GM23248 (cell line): ENCODE measurements at regions not wholly inside any gene's neighbourhood (a gene's known extent, or its start where the extent isn't known, plus 50 kb on each side); places are given as distances from the start of the nearest gene placed in this dataset.

Source experiments
- EZH2 ChIP-seq: fragments of 200-600 bp; sonication (generic); IDR thresholded peaks from 2 replicates; pipeline ENCODE4 v1.6.1; 2018; ENCODE audit warnings: antibody characterized with exemption, mild to moderate bottlenecking; ENCODE audit not compliant: insufficient read depth, poor library complexity, severe bottlenecking
- EZH2phosphoT487 ChIP-seq: fragments of 200-600 bp; sonication (generic); IDR thresholded peaks from 2 replicates; pipeline ENCODE4 v1.6.1; 2018; ENCODE audit warnings: antibody characterized with exemption, moderate library complexity, mild to moderate bottlenecking, low read depth; ENCODE audit not compliant: insufficient read depth

DNA sequence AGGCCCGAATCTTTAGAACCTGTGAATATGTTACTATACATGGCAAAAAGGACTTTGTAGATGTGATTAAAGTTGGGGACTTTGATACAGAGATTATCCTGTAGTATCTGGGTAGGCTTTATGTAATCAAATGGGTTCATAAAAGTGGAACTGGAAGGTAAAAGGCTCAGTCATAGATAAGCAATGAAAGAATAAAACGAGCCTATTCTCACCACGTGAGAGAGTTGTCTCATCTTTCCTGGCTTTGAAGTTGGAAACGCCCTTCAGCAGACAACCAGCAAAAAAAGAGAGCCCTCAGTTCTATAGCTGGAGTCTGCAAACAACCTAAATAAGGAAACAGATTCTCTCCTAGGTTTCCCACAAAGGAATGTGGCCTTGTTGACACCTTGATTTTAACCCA is 805.8 kb upstream of the DIAPH2 start:
- TF ChIP-seq EZH2 (no peak), EZH2phosphoT487 (no peak)
